Progenitor cell of endocrine pancreas (in vitro differentiated cells): ENCODE measurements at regions not wholly inside any gene's neighbourhood (a gene's known extent, or its start where the extent isn't known, plus 50 kb on each side); places are given as distances from the start of the nearest gene placed in this dataset.

Experiments used
- DNase-seq: peaks from one replicate; pipeline ENCODE4 v3.0.0; 2021; ENCODE audit warnings: low spot score; ENCODE audit not compliant: unreplicated experiment
- H3K27ac Mint-ChIP-seq: 2 replicates; pipeline ENCODE4 v1.8.0; 2021; ENCODE audit warnings: mild to moderate bottlenecking, moderate library complexity, mixed read lengths
- H3K27me3 Mint-ChIP-seq: 2 replicates; pipeline ENCODE4 v1.8.0; 2021; ENCODE audit warnings: mixed read lengths
- H3K36me3 Mint-ChIP-seq: 2 replicates; pipeline ENCODE4 v1.8.0; 2022; ENCODE audit warnings: mixed read lengths; ENCODE audit not compliant: insufficient read depth
- H3K4me1 Mint-ChIP-seq: 2 replicates; pipeline ENCODE4 v1.8.0; 2021; ENCODE audit warnings: low read depth, mixed read lengths
- H3K4me3 Mint-ChIP-seq: 2 replicates; pipeline ENCODE4 v1.8.0; 2021; ENCODE audit warnings: low read depth, mild to moderate bottlenecking, moderate library complexity, mixed read lengths
- H3K9me3 Mint-ChIP-seq: 2 replicates; pipeline ENCODE4 v1.8.0; 2021; ENCODE audit warnings: low read depth, mixed read lengths
- TF ChIP-seq, protein P1 (sequence below): fragments of 200-600 bp; sonication (generic); IDR thresholded peaks from one replicate; pipeline ENCODE4 v1.5.0; 2021; ENCODE audit warnings: antibody characterized with exemption, mild to moderate bottlenecking; ENCODE audit not compliant: unreplicated experiment

DNA sequence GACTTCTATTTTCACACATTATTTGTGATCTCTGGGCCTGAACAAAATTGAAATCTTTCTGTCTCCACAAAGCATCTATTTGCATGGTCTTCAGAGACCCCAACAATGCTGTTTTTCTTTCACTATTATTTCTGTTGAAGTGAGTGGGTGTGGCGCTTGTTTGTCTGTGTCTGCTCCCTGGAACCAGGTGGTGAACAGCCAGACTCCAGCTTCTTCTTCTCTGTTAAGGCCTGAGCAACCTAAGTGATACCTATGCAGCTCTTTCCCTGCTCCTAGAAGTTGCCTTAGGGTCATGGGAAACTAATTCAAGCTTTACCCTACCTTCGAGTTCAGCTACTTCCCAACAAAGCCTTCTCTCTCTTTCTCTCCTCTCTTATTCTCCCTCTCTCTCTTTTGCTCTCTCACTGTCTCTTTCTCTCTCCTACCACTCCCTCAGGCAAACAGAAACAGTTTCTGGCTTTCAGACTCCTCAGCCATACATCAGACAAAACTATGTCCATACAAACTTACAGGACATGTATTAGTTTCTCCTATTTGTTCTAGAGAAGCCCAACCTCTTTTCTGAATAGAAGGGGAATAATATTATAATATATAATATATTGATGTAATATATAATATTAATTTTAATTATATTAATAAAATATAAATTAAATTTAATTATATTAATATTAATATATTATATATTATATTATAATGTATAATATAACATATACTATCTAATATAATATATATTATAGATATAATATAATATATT lies 552.5 kb downstream of the DSC3 start:
- H3K36me3 Mint-ChIP-seq: no peaks in the 10 kb centered on the region
- no peak for DNase-seq
- no peaks in the 10 kb centered on the region for H3K27me3 Mint-ChIP-seq
- H3K4me1 Mint-ChIP-seq: no peaks in the 10 kb centered on the region
- no peaks in the 10 kb centered on the region for H3K9me3 Mint-ChIP-seq
- TF ChIP-seq, protein P1, sequence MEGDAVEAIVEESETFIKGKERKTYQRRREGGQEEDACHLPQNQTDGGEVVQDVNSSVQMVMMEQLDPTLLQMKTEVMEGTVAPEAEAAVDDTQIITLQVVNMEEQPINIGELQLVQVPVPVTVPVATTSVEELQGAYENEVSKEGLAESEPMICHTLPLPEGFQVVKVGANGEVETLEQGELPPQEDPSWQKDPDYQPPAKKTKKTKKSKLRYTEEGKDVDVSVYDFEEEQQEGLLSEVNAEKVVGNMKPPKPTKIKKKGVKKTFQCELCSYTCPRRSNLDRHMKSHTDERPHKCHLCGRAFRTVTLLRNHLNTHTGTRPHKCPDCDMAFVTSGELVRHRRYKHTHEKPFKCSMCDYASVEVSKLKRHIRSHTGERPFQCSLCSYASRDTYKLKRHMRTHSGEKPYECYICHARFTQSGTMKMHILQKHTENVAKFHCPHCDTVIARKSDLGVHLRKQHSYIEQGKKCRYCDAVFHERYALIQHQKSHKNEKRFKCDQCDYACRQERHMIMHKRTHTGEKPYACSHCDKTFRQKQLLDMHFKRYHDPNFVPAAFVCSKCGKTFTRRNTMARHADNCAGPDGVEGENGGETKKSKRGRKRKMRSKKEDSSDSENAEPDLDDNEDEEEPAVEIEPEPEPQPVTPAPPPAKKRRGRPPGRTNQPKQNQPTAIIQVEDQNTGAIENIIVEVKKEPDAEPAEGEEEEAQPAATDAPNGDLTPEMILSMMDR: no peak
- H3K4me3 Mint-ChIP-seq: no peak overlapping the region
- no peak overlapping the region for H3K27ac Mint-ChIP-seq

GRCh38 chr18:30487962-30488361 lies 554.6 kb downstream of the DSC3 start:
- Mint-ChIP-seq H3K36me3 (no peaks in the 10 kb centered on the region), H3K27me3 (no peaks in the 10 kb centered on the region), H3K4me3 (no peak overlapping the region), H3K9me3 (no peaks in the 10 kb centered on the region), H3K27ac (no peak overlapping the region), H3K4me1 (no peaks in the 10 kb centered on the region)
- TF ChIP-seq, protein P1: no peak
- no peak for DNase-seq

GRCh38 chr18:30486856-30487255 lies 555.7 kb downstream of the DSC3 start:
- H3K27me3 Mint-ChIP-seq: no peaks in the 10 kb centered on the region
- TF ChIP-seq, protein P1: no peak
- H3K4me3 Mint-ChIP-seq: no peak overlapping the region
- H3K4me1 Mint-ChIP-seq: no peaks in the 10 kb centered on the region
- no peak for DNase-seq
- H3K9me3 Mint-ChIP-seq: no peaks in the 10 kb centered on the region
- no peaks in the 10 kb centered on the region for H3K36me3 Mint-ChIP-seq
- H3K27ac Mint-ChIP-seq: no peak overlapping the region

DNA sequence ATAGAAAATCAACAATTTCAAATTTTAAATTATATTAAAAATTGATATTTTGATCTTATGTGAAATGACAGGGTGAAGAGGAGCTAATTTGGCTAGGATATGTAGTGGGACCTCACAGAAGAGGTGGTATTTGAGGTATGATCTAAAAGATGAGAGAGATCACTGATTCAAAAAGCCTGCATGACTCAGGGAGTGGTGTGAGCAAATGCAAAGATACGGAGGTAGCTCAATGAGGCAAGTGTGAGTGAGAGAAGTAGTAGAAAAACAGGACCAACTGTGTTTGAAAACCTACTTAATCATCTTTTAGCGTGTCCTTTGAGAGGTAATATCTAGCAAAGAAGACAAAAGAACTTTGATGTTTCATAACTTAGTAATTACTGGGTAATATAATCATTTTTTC lies 557.5 kb downstream of the DSC3 start:
- Mint-ChIP-seq H3K36me3 (no peaks in the 10 kb centered on the region), H3K27ac (no peak overlapping the region), H3K4me1 (no peaks in the 10 kb centered on the region), H3K4me3 (no peak overlapping the region), H3K27me3 (no peaks in the 10 kb centered on the region), H3K9me3 (peaks cover 4% of the 10 kb centered on the region)
- no peak for DNase-seq
- TF ChIP-seq, protein P1: no peak

DNA sequence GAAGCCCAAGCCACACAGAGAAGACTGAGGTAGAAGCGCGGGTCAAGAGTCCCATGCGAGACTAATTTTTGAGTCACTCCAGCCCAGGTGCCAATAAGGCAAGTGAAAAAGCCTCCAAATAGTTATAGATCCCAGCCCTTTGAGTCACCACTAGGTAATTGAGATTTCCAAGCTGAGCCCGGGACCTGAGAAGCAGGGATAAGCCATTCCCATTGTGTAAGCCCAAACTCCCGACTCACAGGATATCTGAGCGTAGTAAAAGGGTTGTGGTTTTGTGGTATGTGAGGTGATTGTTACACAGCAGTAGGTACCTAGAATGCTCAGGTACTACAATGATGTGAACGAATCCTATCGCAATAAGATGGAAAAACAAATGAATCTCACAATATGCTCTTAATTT lies 560.7 kb downstream of the DSC3 start:
- no peak overlapping the region for H3K27ac Mint-ChIP-seq
- no peaks in the 10 kb centered on the region for H3K36me3 Mint-ChIP-seq
- no peak overlapping the region for H3K4me3 Mint-ChIP-seq
- DNase-seq: no peak
- H3K9me3 Mint-ChIP-seq: peaks cover 4% of the 10 kb centered on the region
- no peaks in the 10 kb centered on the region for H3K4me1 Mint-ChIP-seq
- TF ChIP-seq, protein P1: no peak
- H3K27me3 Mint-ChIP-seq: no peaks in the 10 kb centered on the region
